Mammary epithelial cell (primary cell): ENCODE measurements at regions not wholly inside any gene's neighbourhood (a gene's known extent, or its start where the extent isn't known, plus 50 kb on each side); places are given as distances from the start of the nearest gene placed in this dataset.

Experiments used
- CTCF ChIP-seq, 2 donors: IDR thresholded peaks in 1 of 2; conservative IDR thresholded peaks in 1 of 2; 2 replicates each; pipeline ENCODE4 v1.5.1; 2011 to 2012; ENCODE audit warnings: inconsistent platforms in 2 of 2, low read length in 2 of 2, mild to moderate bottlenecking in 2 of 2, control low read depth in 1 of 2, low read depth in 1 of 2; ENCODE audit not compliant: insufficient read depth in 1 of 2; ENCODE audit errors: extremely low read depth in 1 of 2
- EZH2 ChIP-seq: IDR thresholded peaks from 2 replicates; pipeline ENCODE4 v1.6.1; 2012; ENCODE audit warnings: low read length, inconsistent platforms, borderline replicate concordance

- no peak for TF ChIP-seq CTCF (conservative IDR thresholded peaks at IDR 0.05 in 1 of 2, IDR thresholded peaks at IDR 0.05 in 1 of 2; ENCODE audit: extremely low read depth in 1 of 2, insufficient read depth in 1 of 2, low read depth in 1 of 2, low read length in 2 of 2)
- no peak for TF ChIP-seq EZH2
These were observed 183.5 kb downstream of the SPRY2 start for GRCh38 chr13:80157261-80157932.
